Right ventricle myocardium inferior (tissue), 1 donor: ENCODE measurements at regions not wholly inside any gene's neighbourhood (a gene's known extent, or its start where the extent isn't known, plus 50 kb on each side); places are given as distances from the start of the nearest gene placed in this dataset.

Source experiments
- ATAC-seq: fragments of 200-7000 bp; cut with Tn5 transposase; one replicate; pipeline ENCODE4 v1.9.1; 2020; ENCODE audit warnings: mild to moderate bottlenecking, moderate library complexity
- DNase-seq: peaks from one replicate; pipeline ENCODE4 v3.0.0; 2021; ENCODE audit errors: missing footprints
- intact Hi-C: fragments of 100-400 bp; cut with DNase I; formaldehyde crosslinking; loops from one replicate; pipeline ENCODE4 v1.11.0; 2022
- donor health status: DM: no; HTN: yes; CAD: no; lungs with severe emphysema.

DNA sequence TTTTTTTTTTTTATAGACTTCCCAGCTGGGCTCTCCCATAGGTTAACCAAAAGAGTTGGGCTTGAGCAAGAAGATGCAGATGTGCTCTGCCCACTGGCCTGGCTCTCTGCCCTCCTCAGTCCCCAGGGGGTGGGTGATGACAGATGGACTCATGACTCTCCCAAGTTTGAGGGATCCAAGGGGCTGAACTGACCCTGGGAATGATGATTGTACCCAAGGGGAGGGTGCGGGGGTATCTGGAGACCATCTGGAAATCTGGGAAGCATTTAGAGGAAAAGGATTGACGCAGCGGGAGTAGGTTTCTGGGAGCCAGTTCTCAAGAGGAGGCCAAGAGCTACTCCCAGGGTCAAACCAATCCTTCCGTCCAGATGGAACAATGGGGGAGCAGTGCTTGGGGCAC lies 330.8 kb downstream of the CYP26B1 start:
- DNase-seq, result no peak
- intact Hi-C loops, result no loop called here
- peak; percentile 55 for ATAC-seq

DNA sequence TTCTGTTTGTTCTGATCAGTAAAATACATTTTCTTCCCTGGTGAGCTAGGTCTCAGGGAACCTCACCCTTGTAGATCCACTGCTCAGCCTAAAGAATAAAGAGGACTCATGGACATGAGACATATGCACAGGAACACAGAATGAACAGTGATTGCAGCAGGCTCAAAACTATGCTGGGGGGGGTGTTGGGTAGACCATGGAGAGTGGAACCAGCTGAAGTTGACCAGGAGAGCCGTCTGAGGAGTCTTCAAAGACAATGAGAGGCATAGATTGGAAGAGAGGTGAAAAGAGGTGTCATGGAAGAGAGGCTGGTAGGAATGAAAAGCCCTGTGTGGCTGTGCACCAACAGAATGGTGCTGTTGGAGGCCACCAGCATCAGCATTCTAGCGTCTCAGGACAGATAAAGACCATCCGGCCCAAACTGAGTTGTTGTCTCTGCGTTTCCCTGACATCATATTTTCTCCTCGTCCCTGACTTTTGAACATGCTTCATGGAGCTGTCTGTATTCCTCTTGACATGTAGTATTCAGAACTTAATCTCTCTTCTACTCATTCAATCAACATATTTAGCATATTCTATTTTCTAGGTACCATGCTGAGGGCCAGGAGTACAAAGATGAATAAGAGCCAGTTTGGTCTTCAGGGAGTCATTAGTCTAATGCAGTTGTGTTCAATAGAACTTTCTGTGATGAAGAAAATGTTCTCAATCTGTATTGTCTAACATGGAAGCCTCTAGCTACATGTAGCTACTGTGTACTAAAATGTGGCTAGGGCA lies 331.8 kb downstream of the CYP26B1 start:
- DNase-seq, result no peak
- no peak for ATAC-seq
- intact Hi-C loops, result no loop called here

DNA sequence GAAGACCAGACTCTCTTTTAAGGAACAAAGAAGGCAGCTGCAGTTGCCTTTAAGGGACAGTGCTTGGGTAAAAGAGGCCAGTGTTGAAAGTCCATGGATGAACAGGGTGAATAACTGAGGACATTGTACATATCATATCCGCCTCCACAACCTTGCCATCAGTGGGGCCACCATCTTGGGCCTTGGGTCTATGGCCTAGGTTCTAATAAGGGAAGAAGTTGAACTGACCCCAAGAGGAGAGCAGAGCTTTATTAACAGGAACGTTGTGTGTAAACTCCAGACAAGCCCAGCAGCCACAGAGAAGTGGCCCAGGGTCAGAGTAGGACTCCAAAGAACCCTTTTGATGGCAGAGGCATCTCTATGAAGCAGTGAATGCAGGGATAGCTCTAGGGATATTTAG lies 332.8 kb downstream of the CYP26B1 start:
- no peak for ATAC-seq
- no peak for DNase-seq
- intact Hi-C loops, result no loop called here

DNA sequence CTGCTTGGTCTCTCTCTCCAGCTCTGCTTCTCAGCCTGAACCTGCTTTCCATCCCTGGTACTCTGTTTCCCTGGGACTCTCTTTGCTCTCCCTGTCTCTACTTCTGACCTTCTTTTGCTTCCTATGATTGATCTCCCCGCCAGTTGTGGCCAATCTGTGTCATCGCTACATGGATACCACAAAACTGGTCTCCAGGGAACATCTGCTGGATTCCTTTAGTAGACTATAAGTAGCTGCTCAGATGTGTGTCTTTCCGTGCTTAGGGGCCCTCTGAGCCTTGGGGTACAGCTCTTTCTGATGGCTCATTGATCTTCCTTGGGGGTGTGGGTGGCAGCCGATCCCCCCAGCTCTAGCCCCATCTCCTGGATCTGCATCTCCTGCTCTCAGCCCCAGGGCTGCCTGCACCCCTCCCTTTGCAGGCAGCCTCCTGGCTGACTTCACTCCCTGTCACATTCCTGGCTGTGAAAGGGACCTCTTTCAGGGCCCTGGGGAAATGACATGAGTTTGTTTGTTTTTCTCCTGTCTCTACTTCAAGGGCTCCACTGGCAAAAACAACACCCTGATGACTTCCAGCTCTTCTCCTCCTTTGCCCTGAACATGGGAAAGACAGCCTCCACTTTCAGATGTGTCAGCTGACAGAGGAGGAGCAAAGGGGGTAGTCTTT lies 333.7 kb downstream of the CYP26B1 start:
- DNase-seq, result no peak
- no peak for ATAC-seq
- intact Hi-C loops, result no loop called here

DNA sequence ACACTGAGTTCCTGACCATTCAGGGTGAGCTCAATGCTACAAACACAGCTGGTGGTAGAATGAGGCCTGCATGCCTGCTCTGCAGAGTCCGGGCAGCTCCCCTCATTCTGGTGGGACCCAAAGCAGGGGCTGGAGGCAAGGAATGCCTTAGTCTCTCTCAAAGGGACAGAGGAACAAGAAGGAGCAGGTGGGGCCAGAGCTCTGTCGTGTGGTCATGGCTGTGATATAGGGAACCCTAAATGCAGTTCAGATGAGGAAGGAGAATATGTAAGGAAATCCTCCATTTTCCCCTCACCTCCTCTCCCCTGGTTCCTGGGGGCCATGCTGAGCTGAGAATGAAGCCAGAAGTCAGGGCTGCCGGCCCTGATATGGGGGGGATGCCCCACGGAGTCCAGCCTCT lies 334.3 kb downstream of the CYP26B1 start:
- ATAC-seq (no peak), DNase-seq (no peak)
- intact Hi-C loops, result no loop called here

DNA sequence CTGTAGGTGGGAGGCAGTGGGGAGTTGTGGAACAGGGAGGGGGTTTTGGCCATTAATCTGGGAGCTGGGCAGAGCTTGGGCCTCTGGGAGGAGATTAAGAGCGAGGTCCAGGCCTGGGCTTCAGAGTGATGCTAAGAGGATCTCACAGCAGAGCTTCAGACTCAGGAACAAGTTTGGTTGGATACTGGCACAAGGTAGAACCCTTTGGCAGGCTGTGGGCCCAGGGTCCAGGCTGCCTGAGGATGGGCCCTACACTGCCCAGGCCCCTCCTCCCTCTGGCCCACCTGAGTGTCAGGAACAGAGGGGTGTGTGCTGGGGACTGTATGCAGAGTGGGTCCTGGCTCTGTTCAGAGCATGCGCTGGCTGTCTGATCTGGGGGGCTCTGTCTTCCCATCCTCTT lies 334.9 kb downstream of the CYP26B1 start:
- no peak for ATAC-seq
- intact Hi-C loops, result no loop called here
- no peak for DNase-seq

DNA sequence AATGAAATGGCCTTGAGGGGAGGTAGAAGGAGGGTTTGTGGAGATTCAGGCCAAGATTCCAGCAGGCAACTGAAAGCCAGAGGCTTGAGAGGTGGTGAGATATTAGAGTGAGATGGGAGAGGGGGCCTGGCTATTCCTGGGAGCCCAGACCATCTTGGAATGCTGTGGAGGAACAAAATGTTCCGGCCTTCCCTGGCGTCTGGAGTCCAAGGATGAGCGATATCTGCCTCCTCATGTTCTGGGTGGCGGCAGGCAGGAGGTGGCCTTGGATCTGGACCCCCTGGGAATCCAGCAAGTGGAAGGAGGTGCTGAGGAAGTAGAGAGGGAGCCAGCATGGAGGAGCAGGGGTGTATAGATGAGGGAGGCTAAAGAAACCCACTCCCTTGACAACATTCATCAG lies 335.9 kb downstream of the CYP26B1 start:
- intact Hi-C loops, result no loop called here
- DNase-seq (no peak), ATAC-seq (no peak)

DNA sequence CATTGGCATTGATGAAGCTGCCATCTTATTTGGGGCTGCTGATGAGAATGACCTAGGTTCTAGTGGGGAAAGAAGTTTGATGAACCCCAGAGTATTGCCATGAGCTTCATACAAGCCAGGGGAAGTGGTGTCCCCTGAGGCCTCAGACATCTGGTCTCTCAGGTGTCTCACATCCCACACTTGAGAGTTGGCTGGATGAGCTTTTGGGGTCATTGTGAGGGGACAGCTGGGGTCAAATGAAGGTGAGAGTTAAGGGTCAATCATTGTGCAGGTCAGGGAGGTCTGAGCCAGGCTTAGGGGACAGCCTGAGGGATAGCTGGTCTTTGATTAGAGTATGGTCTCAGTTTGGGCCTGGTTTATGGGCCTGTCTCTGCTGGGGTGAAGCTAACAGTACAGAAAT lies 336.5 kb downstream of the CYP26B1 start:
- DNase-seq (no peak), ATAC-seq (no peak)
- intact Hi-C loops, result no loop called here

DNA sequence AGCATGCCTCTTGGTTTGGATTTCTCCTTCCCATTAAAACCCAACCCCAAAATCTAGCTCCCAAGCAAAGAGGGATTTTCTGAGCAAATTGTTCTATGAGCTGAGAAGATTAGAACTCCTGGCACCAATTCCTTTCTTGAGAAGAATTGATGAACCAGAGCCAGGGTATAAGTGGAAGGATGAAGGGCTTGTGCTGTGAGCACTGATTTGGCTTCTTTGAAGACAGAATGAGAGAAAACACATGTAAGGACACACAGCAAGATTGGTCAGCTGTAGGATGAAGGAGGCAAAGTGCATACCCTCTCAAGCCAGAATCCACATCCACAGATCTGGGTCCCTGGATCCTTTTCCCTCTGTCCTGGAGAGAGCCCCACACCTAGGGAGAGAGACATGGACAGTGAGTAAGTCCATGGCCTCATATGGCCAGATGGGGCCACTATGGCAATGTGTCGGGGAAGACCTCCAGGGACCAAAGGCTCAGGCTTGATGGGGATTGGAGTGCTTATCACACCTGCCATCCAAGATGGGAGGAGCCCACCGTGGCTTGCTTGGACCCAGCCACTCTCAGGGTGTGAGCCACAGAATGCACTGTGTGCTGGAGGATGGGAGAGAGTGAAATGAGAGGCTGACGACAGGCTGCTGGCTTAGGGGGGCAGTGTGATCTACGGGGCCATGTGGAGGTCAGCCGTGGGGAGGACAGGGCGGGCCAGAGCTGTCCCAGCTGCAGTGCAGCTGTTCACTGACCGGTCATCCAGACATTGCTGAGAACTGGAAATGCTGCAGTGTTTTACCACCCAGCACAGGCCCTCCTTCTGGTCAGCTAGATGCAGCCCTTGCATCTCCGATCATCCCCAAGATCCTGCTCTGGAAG lies 339.8 kb downstream of the CYP26B1 start:
- ATAC-seq (peak; percentile 97), DNase-seq (peak; percentile 79)
- intact Hi-C loops, result no loop called here

DNA sequence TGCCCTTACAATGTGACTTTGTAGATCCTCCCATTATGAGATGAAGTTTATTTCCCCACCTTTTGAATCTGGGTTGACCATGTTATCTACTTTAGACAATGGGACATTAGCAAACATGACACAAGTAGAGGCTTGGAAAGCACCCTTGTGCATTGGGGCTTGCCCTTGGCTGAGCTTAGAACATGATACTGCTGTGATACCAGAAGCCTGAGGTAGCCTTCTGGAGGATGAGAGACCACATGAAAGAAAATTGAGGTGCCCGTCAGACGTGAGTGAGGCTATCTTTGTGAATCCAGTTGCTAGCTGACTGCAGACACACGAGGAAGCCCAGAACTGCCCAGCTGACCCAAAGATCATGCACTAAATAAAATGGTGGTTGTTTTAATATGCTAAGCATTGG lies 341.2 kb downstream of the CYP26B1 start:
- no peak for ATAC-seq
- DNase-seq, result no peak
- intact Hi-C loops, result no loop called here

DNA sequence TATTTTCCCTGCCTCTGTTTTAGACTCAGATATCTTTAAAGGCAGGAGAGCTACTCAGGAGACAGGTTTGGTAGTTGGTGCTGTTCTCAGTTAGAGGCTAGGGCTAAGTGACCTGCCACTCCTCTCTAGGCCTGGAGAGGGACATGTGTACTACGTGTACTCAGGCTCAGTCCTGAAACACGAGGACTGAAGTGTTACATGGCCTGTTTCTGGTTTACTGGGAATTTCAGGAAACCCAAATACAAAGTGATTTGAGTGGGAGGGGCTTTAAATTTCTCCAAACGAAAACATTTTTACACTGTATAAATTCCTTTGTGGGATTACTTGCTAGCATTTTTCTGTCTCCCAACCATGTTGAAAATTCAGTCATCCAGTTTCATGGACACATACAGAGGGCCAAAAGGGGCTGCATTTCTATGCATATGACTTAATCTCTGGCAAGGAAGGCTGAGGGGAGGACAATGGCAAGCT lies 343.3 kb downstream of the CYP26B1 start:
- DNase-seq, result no peak
- intact Hi-C loops, result loop anchor here (5.0 kb wide), 2 partner anchors 118 to 193 kb away; no protein-coding TSS in a partner anchor

DNA sequence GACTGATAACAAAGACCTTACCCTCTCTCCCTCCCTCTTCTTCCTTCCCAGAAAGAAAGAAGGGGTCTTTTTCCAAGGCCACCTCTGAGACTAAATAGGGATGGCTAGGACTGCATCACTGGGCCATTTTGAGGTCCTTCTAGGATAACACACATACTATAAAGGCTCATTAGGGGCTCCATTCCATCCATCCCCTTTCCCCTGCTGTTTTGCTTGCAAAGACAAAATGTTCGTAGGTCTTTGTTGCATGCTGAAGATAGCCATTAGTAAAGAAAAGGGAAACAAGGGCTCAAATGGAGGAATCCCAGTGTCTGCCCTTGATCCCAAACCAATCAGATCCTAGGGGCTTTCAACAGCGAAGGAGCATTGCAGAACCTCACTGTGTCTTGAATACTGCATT lies 344.3 kb downstream of the CYP26B1 start:
- ATAC-seq, result no peak
- intact Hi-C loops, result loop anchor here (5.0 kb wide), 2 partner anchors 119 to 194 kb away; no protein-coding TSS in a partner anchor
- DNase-seq, result no peak

More for the DNA sequence above, 343.3 kb downstream of the CYP26B1 start:
- no peak for ATAC-seq

DNA sequence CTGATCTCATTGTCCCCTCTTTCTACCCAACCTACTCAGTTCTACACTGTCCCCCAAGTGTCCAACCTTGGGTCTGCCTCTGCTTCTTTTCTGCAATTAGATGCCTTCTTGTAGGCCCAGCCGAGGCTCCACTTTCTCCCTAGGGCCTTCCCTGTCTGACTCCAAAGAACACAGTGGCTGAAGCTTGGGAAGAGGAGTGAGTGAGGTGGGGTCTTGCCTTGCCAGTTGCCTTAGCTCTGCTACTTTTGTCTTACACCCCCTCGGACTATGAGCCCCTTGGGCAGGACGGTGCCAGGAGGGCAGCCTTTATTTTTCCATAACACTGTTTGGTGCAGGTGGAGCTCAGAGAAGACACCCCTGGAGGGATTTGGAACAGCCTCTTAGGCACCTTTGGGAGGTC lies 345.1 kb downstream of the CYP26B1 start:
- no peak for DNase-seq
- intact Hi-C loops, result loop anchor here (1.0 to 5.0 kb wide), 3 partner anchors 120 to 348 kb away; no protein-coding TSS in a partner anchor
- ATAC-seq, result no peak

DNA sequence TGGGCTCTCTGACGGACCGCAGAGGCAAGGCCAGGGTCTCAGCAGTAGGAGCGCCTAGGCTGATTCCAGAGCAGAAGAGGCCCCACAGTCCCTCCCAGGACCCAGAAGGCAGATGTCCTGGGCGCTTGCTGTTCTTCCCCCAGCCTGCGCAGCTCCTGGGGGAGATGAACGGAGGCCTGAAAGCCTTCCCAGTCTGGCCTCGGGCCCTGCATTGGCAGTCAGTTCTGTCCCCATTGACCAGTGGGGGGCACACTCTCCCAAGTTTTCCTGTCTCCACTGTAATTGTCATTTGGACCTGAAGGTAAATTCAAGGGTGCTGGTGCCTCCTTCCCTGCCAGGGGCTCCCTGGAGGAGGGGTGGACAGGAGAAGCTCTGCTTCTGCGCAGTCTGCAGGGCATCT lies 345.7 kb downstream of the CYP26B1 start:
- DNase-seq, result peak; percentile 72

DNA sequence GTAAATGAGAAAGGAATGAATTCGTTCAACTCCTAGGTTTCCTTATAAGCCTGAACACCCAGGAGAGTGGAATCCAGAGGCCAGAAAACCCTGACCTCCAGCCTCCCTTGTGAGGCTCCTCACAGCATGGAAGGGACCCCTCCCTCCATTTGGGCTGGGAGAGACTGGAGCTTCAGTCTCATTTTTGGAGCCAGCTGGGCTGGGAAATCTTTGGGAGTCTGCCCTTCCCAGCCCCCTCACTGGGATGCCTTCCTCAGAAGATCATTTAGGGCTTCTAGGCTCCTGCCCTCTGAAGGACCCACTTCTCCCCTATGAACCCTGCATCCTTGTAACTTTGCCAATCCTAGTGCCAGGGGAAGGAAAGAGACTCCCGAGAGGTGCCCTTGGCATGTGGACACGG lies 346.1 kb downstream of the CYP26B1 start:
- ATAC-seq (no peak), DNase-seq (no peak)
- intact Hi-C loops, result loop anchor here (5.0 kb wide), 2 partner anchors 121 to 196 kb away; no protein-coding TSS in a partner anchor

More for the DNA sequence above, 345.7 kb downstream of the CYP26B1 start:
- intact Hi-C loops, result loop anchor here (1.0 to 5.0 kb wide), 3 partner anchors 120 to 348 kb away; no protein-coding TSS in a partner anchor
- ATAC-seq, result peak; percentile 82

DNA sequence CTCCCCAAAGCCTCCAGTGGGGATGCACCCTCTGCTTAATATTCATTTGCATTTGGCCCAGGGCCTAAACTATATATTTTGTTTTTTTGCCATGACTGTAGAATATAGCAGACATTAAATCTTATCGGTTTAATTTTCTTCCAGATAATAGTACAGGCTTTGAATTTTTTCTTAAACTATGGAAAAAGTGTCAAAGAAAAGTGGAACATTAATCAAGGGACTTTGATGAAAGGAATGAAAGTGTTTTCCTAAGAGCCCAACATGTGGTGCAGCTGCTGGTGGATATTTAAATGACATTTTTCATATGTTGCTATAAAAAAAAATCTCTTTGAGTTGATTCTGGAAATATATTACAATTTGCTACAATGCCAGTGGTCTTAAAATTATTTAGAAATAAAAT lies 346.8 kb downstream of the CYP26B1 start:
- ATAC-seq (no peak), DNase-seq (no peak)
- intact Hi-C loops, result loop anchor here (5.0 kb wide), 2 partner anchors 121 to 196 kb away; no protein-coding TSS in a partner anchor

DNA sequence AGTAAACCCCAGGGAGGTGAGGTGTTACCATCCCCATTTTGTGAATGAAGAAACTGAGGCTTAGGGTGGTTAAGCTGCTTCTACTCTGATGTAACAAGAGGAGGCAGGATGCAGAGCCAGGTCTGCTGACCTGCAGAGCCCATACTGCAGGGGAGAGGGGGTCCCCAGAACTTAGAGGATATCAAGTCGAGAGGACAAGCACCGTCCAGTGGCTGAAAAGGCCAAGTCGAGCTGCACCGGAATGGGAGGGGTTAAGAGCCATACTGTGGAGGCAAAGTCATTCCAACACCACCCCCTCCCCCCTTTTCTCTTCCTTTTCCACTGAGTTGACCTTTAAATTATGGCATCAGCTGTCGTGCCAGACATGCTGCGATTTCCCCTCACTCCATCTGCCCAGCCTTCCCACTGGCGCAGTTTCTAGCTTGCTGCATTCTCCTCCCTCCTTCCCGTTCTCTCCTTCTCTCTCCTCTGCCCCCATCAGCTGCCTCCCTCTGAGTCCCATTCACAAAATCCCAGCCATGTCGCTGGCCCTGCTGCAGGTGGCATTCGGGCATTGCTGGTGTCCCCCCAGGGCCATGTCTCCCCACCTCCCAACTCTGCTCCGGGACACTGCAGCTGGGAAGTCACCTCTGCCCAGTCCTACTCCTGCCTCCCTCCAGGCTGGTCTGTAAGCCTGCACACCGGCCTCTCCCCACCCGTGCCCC lies 346.9 kb downstream of the DYSF start:
- intact Hi-C loops, result loop anchor here (5.0 kb wide), 2 partner anchors 122 to 197 kb away; no protein-coding TSS in a partner anchor
- no peak for ATAC-seq
- no peak for DNase-seq

DNA sequence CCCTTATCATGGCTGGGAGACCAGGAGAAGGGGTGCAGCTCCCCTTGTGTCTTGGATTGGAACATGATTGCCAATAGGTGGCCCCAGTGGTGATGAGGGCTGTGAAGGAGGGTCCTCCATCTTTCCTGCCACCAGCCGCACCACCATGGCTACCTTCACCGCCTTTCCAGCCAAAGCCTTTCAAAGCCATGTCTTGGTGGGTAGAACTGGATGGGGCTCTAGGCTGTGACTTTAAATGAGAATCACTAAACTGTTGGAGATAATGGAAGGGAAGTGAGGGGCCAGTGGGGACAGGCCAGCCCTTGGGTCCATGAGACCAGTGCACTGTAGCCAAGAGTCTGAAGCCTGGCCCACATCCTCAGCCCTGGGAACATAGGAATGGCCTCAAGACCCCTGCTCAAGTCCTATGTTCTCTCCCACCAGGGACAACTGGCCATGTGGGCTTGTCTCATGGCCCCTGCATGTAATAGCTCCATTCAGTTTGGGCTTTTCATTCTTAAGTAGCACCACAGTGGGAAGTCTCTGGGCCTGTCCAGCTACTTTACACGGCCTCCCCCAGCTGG lies 345.7 kb downstream of the DYSF start:
- ATAC-seq, result no peak
- DNase-seq, result no peak
- intact Hi-C loops, result loop anchor here (2.0 to 5.0 kb wide), 3 partner anchors 97 to 252 kb away; no protein-coding TSS in a partner anchor
